GM20000 (cell line): ENCODE measurements at regions not wholly inside any gene's neighbourhood (a gene's known extent, or its start where the extent isn't known, plus 50 kb on each side); places are given as distances from the start of the nearest gene placed in this dataset.
A peak's percentile ranks its signal among the peaks of the same experiment; 100 is the strongest.

Source experiments
- DNase-seq: peaks from one replicate; pipeline ENCODE4 v3.0.0; 2012; ENCODE audit warnings: low spot score
- TF ChIP-seq, protein P1 (sequence below): IDR thresholded peaks from 2 replicates; pipeline ENCODE4 v1.5.1; 2012; ENCODE audit warnings: mild to moderate bottlenecking, control low read depth; ENCODE audit errors: extremely low read depth, missing control alignments

- DNase-seq, result no peak
- TF ChIP-seq, protein P1, sequence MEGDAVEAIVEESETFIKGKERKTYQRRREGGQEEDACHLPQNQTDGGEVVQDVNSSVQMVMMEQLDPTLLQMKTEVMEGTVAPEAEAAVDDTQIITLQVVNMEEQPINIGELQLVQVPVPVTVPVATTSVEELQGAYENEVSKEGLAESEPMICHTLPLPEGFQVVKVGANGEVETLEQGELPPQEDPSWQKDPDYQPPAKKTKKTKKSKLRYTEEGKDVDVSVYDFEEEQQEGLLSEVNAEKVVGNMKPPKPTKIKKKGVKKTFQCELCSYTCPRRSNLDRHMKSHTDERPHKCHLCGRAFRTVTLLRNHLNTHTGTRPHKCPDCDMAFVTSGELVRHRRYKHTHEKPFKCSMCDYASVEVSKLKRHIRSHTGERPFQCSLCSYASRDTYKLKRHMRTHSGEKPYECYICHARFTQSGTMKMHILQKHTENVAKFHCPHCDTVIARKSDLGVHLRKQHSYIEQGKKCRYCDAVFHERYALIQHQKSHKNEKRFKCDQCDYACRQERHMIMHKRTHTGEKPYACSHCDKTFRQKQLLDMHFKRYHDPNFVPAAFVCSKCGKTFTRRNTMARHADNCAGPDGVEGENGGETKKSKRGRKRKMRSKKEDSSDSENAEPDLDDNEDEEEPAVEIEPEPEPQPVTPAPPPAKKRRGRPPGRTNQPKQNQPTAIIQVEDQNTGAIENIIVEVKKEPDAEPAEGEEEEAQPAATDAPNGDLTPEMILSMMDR, result no peak
These were observed 60.3 kb upstream of the RIPPLY2 start for GRCh38 chr6:83792846-83793245.

DNA sequence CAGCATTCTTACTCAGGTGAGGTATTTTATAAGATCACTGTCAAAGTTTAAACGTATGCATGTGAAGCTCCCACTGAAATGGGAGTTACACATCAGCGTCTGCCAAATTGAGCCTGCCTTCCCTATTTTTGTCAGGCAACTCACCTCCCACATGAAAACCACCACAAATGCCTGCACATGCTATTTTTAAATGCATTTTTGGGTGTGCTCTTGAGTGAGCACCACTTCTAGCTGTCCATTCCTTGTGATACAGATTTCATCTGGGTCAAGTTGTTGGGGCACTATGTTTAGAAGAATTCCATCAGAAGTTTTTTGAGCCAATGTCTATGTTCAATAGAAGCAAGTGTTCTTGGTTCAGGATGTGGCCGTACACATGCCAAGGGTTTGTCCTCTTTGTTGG lies 71.7 kb upstream of the RIPPLY2 start:
- TF ChIP-seq, protein P1, result no peak
- DNase-seq, result no peak

DNA sequence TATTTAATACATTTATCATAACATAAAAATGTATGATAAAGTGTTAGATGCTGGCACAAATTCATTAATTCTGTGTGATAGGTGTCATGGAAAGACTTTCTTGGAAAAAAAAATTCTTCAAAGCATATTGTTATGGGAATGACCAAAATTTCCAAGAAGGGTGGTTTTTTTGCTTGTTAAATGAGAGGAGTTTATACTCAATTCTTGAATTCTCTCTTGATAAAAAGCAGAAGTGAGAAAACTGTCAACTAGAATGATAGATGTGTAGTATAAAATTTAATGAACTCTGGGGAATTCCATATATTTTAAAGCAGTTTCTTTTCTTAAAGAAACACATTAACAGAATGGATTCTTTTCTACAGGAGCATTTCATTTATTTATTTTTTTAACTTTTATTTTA lies 62.0 kb upstream of the SNAP91 start:
- TF ChIP-seq, protein P1, result no peak
- DNase-seq, result peak; percentile 9

DNA sequence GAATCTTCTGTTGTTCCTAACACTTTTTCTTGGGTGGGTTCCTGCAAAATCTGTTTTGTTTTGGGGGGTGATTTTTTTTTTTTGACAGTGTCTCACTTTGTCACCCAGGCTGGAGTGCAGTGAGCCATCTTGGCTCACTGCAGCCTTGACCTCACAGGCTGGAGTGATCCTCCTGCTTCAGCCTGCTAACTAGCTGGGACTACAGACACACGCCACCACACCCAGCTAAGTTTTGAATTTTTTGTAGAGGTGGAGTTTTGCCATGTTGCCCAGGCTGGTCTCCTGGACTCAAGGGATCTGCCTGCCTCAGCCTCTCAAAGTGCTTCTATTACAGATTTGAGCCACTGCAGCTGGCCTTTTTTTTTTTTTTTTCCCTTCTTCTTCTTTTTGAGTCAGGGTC lies 60.5 kb upstream of the SNAP91 start:
- DNase-seq, result no peak
- TF ChIP-seq, protein P1, result no peak

- TF ChIP-seq, protein P1, result no peak
- no peak for DNase-seq
These were observed 58.1 kb upstream of the SNAP91 start for GRCh38 chr6:83767033-83767432.
